ENCODE measurements at regions not wholly inside any gene's neighbourhood (a gene's known extent, or its start where the extent isn't known, plus 50 kb on each side); places are given as distances from the start of the nearest gene placed in this dataset.
"Not testable (repeated sequence)": the region's sequence is repeated elsewhere in the genome, so short reads cannot be mapped to it uniquely, and the experiment has no call there.

GRCh38 chr7:16369855-16370254, 51.5 kb downstream of the CRPPA start:
- no peak for DNase-seq (ENCODE audit: low spot score)
- Histone ChIP-seq H3K27ac (peak overlapping the region in 1 of 2 donors; percentile 17), H3K36me3 (no peaks in the 10 kb centered on the region), H3K4me3 (no peak overlapping the region), H3K4me1 (replicated peaks) (no peaks in the 10 kb centered on the region), H3K9me3 (no peaks in the 10 kb centered on the region), H3K27me3 (replicated peaks; ENCODE audit: insufficient read depth) (no peaks in the 10 kb centered on the region)
- intact Hi-C loops (cut with DNase I): no loop called here
- no peak for TF ChIP-seq POLR2A (IDR thresholded peaks at IDR 0.05)
- TF ChIP-seq POLR2AphosphoS5 (IDR thresholded peaks at IDR 0.05): no peak
- TF ChIP-seq CTCF (IDR thresholded peaks at IDR 0.05): no peak

- DNase-seq (ENCODE audit: low spot score); H3K36me3 ChIP-seq; H3K9me3 ChIP-seq; intact Hi-C loops (cut with DNase I); H3K4me3 ChIP-seq; H3K27me3 ChIP-seq (replicated peaks; ENCODE audit: insufficient read depth); H3K4me1 ChIP-seq (replicated peaks): not testable (repeated sequence)
- WGBS: 51% methylated on average over 2 of the region's 2 CpGs
- H3K27ac ChIP-seq: peak overlapping the region in 1 of 2 donors; percentile 17
Measured at GRCh38 chr7:16369309-16369708, 52.0 kb downstream of the CRPPA start.

GRCh38 chr7:16368885-16369284, 52.5 kb downstream of the CRPPA start:
- 70% methylated on average over 3 of the region's 3 CpGs for WGBS
- H3K9me3 ChIP-seq: no peaks in the 10 kb centered on the region
- no peak overlapping the region for H3K27ac ChIP-seq
- no peak overlapping the region for H3K4me3 ChIP-seq
- intact Hi-C loops (cut with DNase I): no loop called here
- H3K4me1 ChIP-seq (replicated peaks): no peaks in the 10 kb centered on the region
- H3K27me3 ChIP-seq (replicated peaks; ENCODE audit: insufficient read depth): no peaks in the 10 kb centered on the region
- no peaks in the 10 kb centered on the region for H3K36me3 ChIP-seq
- DNase-seq (ENCODE audit: low spot score): no peak
- TF ChIP-seq POLR2A (IDR thresholded peaks at IDR 0.05) (no peak), POLR2AphosphoS5 (IDR thresholded peaks at IDR 0.05) (no peak), CTCF (IDR thresholded peaks at IDR 0.05) (no peak)

- H3K27ac ChIP-seq: no peak overlapping the region
- H3K4me3 ChIP-seq: no peak overlapping the region
- no peaks in the 10 kb centered on the region for H3K9me3 ChIP-seq
- H3K4me1 ChIP-seq (replicated peaks): no peaks in the 10 kb centered on the region
- intact Hi-C loops (cut with DNase I): no loop called here
- 31% methylated on average over 1 of the region's 1 CpG for WGBS
- no peaks in the 10 kb centered on the region for H3K27me3 ChIP-seq (replicated peaks; ENCODE audit: insufficient read depth)
- no peak for DNase-seq (ENCODE audit: low spot score)
- no peaks in the 10 kb centered on the region for H3K36me3 ChIP-seq
- TF ChIP-seq CTCF (IDR thresholded peaks at IDR 0.05): no peak
- TF ChIP-seq POLR2AphosphoS5 (IDR thresholded peaks at IDR 0.05): no peak
- no peak for TF ChIP-seq POLR2A (IDR thresholded peaks at IDR 0.05)
Measured at GRCh38 chr7:16367115-16367514, 54.2 kb downstream of the CRPPA start.

GRCh38 chr7:16365952-16366351, 55.4 kb downstream of the CRPPA start:
- H3K27ac ChIP-seq: no peak overlapping the region
- 81% methylated on average over 3 of the region's 3 CpGs for WGBS
- H3K4me3 ChIP-seq: no peak overlapping the region
- no peaks in the 10 kb centered on the region for H3K9me3 ChIP-seq
- H3K36me3 ChIP-seq: no peaks in the 10 kb centered on the region
- no peaks in the 10 kb centered on the region for H3K4me1 ChIP-seq (replicated peaks)
- intact Hi-C loops (cut with DNase I): no loop called here
- TF ChIP-seq CTCF (IDR thresholded peaks at IDR 0.05) (no peak), POLR2AphosphoS5 (IDR thresholded peaks at IDR 0.05) (no peak), POLR2A (IDR thresholded peaks at IDR 0.05) (no peak)
- H3K27me3 ChIP-seq (replicated peaks; ENCODE audit: insufficient read depth): no peaks in the 10 kb centered on the region
- no peak for DNase-seq (ENCODE audit: low spot score)

All from prostate gland (tissue), 2 donors.